OCI-LY3 (cell line): ENCODE measurements at regions not wholly inside any gene's neighbourhood (a gene's known extent, or its start where the extent isn't known, plus 50 kb on each side); places are given as distances from the start of the nearest gene placed in this dataset.

Experiments used
- H2AFZ ChIP-seq: fragments of 200-600, 300-600 bp; shearing (Covaris generic); 2 replicates; pipeline ENCODE4 v1.6.0; 2014; ENCODE audit warnings: antibody characterized with exemption, low read depth, low read length
- H3K27ac ChIP-seq: fragments of 200-600, 300-600 bp; sonication (generic); 2 replicates; pipeline ENCODE4 v1.5.1; 2014; ENCODE audit warnings: mild to moderate bottlenecking, low read length, moderate library complexity, mixed read lengths
- H3K27me3 ChIP-seq: fragments of 200-600, 300-600 bp; sonication (generic); 2 replicates; pipeline ENCODE4 v1.6.1; 2014; ENCODE audit warnings: low read depth, low read length, mixed read lengths
- H3K36me3 ChIP-seq: fragments of 200-600, 300-600 bp; sonication (generic); replicated peaks from 2 replicates; pipeline ENCODE3; 2014; ENCODE audit warnings: low read depth, low read length, mixed read lengths
- H3K4me1 ChIP-seq: fragments of 300-600, 200-600 bp; sonication (generic); 2 replicates; pipeline ENCODE4 v1.6.1; 2014; ENCODE audit warnings: low read length, mixed read lengths
- H3K4me2 ChIP-seq: fragments of 200-600, 300-600 bp; sonication (generic); 2 replicates; pipeline ENCODE4 v1.6.1; 2014; ENCODE audit warnings: low read length, mixed read lengths
- H3K4me3 ChIP-seq: fragments of 300-600, 200-600 bp; sonication (generic); 2 replicates; pipeline ENCODE4 v1.5.1; 2014; ENCODE audit warnings: antibody characterized with exemption, mild to moderate bottlenecking, low read length, moderate library complexity
- H3K79me2 ChIP-seq: fragments of 300-600, 200-600 bp; shearing (Covaris generic); 2 replicates; pipeline ENCODE4 v1.6.1; 2014; ENCODE audit warnings: mild to moderate bottlenecking, low read length, mixed read lengths
- H3K9ac ChIP-seq: fragments of 300-600, 200-600 bp; shearing (Covaris generic); 2 replicates; pipeline ENCODE4 v1.6.0; 2014; ENCODE audit warnings: mild to moderate bottlenecking, low read length, moderate library complexity
- H3K9me3 ChIP-seq: fragments of 200-600, 300-600 bp; shearing (Covaris generic); 2 replicates; pipeline ENCODE4 v1.6.1; 2014; ENCODE audit warnings: low read length, mixed read lengths; ENCODE audit not compliant: insufficient read depth
- H4K20me1 ChIP-seq: fragments of 200-600, 300-600 bp; sonication (generic); 2 replicates; pipeline ENCODE4 v1.6.1; 2016; ENCODE audit warnings: low read length, mixed read lengths; ENCODE audit not compliant: insufficient read depth
- CTCF ChIP-seq: fragments of 200-600, 300-600 bp; sonication (generic); IDR thresholded peaks from 2 replicates; pipeline ENCODE4 v1.5.1; 2014; ENCODE audit warnings: antibody characterized with exemption, low read length, low read depth
- EZH2phosphoT487 ChIP-seq: fragments of 200-600 bp; shearing (Covaris generic); IDR thresholded peaks from 2 replicates; pipeline ENCODE4 v1.6.1; 2018; ENCODE audit warnings: antibody characterized with exemption, mixed run types, low read depth

- H3K4me1 ChIP-seq = no peaks in the 10 kb centered on the region
- no peak overlapping the region for H3K4me3 ChIP-seq
- H2AFZ ChIP-seq = no peak overlapping the region
- H4K20me1 ChIP-seq = no peaks in the 10 kb centered on the region
- no peaks in the 10 kb centered on the region for H3K79me2 ChIP-seq
- no peaks in the 10 kb centered on the region for H3K36me3 ChIP-seq
- no peak overlapping the region for H3K9ac ChIP-seq
- TF ChIP-seq CTCF (no peak), EZH2phosphoT487 (no peak)
- H3K27ac ChIP-seq = no peak overlapping the region
- H3K27me3 ChIP-seq = no peaks in the 10 kb centered on the region
- H3K9me3 ChIP-seq = no peaks in the 10 kb centered on the region
- H3K4me2 ChIP-seq = no peak overlapping the region
Measured at GRCh38 chr6:112513175-112513574, 166.0 kb downstream of the RFPL4B start.

GRCh38 chr6:112522587-112522986 is 175.5 kb downstream of the RFPL4B start:
- Histone ChIP-seq H4K20me1 (no peaks in the 10 kb centered on the region), H3K9ac (no peak overlapping the region), H3K79me2 (no peaks in the 10 kb centered on the region), H3K4me2 (0 out of 2 replicates have a peak overlapping the region, but pooled peaks have one; percentile 9), H2AFZ (no peak overlapping the region), H3K36me3 (no peaks in the 10 kb centered on the region), H3K27me3 (no peaks in the 10 kb centered on the region), H3K4me3 (no peak overlapping the region), H3K4me1 (peaks cover 11% of the 10 kb centered on the region), H3K27ac (no peak overlapping the region), H3K9me3 (no peaks in the 10 kb centered on the region)
- TF ChIP-seq CTCF (no peak), EZH2phosphoT487 (no peak)

GRCh38 chr6:112524071-112524470 is 176.9 kb downstream of the RFPL4B start:
- TF ChIP-seq CTCF (no peak), EZH2phosphoT487 (no peak)
- H2AFZ ChIP-seq = no peak overlapping the region
- no peak overlapping the region for H3K27ac ChIP-seq

GRCh38 chr6:112525749-112526148 is 178.6 kb downstream of the RFPL4B start:
- H2AFZ ChIP-seq = no peak overlapping the region
- TF ChIP-seq CTCF (no peak), EZH2phosphoT487 (no peak)
- no peak overlapping the region for H3K9ac ChIP-seq

More at GRCh38 chr6:112524071-112524470, 176.9 kb downstream of the RFPL4B start:
- no peaks in the 10 kb centered on the region for H3K9me3 ChIP-seq
- no peak overlapping the region for H3K4me2 ChIP-seq
- no peaks in the 10 kb centered on the region for H3K79me2 ChIP-seq
- H3K4me1 ChIP-seq = peaks cover 11% of the 10 kb centered on the region
- H3K36me3 ChIP-seq = no peaks in the 10 kb centered on the region
- no peaks in the 10 kb centered on the region for H3K27me3 ChIP-seq
- no peaks in the 10 kb centered on the region for H4K20me1 ChIP-seq
- no peak overlapping the region for H3K9ac ChIP-seq
- H3K4me3 ChIP-seq = no peak overlapping the region

More at GRCh38 chr6:112525749-112526148, 178.6 kb downstream of the RFPL4B start:
- no peak overlapping the region for H3K4me3 ChIP-seq
- H3K27ac ChIP-seq = no peak overlapping the region
- H4K20me1 ChIP-seq = no peaks in the 10 kb centered on the region
- H3K4me1 ChIP-seq = peaks cover 11% of the 10 kb centered on the region
- H3K36me3 ChIP-seq = no peaks in the 10 kb centered on the region
- H3K27me3 ChIP-seq = no peaks in the 10 kb centered on the region
- H3K79me2 ChIP-seq = no peaks in the 10 kb centered on the region
- no peaks in the 10 kb centered on the region for H3K9me3 ChIP-seq
- H3K4me2 ChIP-seq = no peak overlapping the region
